Endothelial cell of umbilical vein (primary cell): ENCODE measurements at regions not wholly inside any gene's neighbourhood (a gene's known extent, or its start where the extent isn't known, plus 50 kb on each side); places are given as distances from the start of the nearest gene placed in this dataset.

Experiments used
- BruUV-seq: library from RNA; stranded (reverse); fragments of 400-500 nt; replicated peaks from 2 replicates; lab custom pipeline; 2021; lab: Mats Ljungman, UMichigan
- CTCF ChIA-PET: fragments of 300-600, 350-600 bp; sonication (Branson Sonifier 250); formaldehyde crosslinking; loops from one replicate; lab custom pipeline; 2021; ENCODE audit warnings: antibody characterized with exemption, inconsistent platforms; lab: Charles Lee
- POLR2A ChIA-PET: fragments of 300-600, 350-600 bp; sonication (Branson Sonifier 250); formaldehyde crosslinking; loops from one replicate; lab custom pipeline; 2021; ENCODE audit warnings: antibody characterized with exemption, inconsistent platforms; lab: Charles Lee
- DNase-seq: peaks from one replicate; pipeline ENCODE4 v3.0.0-alpha.2; 2011; ENCODE audit warnings: low read depth, low spot score
- FAIRE-seq: peaks from 2 replicates; lab custom pipeline; 2011; peaks lifted over from hg19 to GRCh38; lab: Jason Lieb, UNC
- H2AFZ ChIP-seq: 2 replicates; pipeline ENCODE4 v1.6.0; 2012; ENCODE audit warnings: low read depth, low read length, control low read depth, inconsistent platforms
- H3K27ac ChIP-seq: 2 replicates; pipeline ENCODE4 v1.5.1; 2011; ENCODE audit warnings: low read depth, mild to moderate bottlenecking, control low read depth, low read length, moderate library complexity; ENCODE audit not compliant: insufficient read depth
- H3K27me3 ChIP-seq, 2 experiments: 2 replicates each; pipeline versions ENCODE4 v1.6.0 to v1.6.1; 2011; ENCODE audit warnings: low read length in 2 of 2, mixed read lengths in 1 of 2; ENCODE audit not compliant: control insufficient read depth in 2 of 2, insufficient read depth in 2 of 2
- H3K36me3 ChIP-seq, 2 experiments: 2 replicates in 1 of 2; 3 replicates in 1 of 2; pipeline ENCODE4 v1.5.1; 2011; ENCODE audit warnings: low read length in 2 of 2, mild to moderate bottlenecking in 1 of 2, moderate library complexity in 1 of 2; ENCODE audit not compliant: control insufficient read depth in 2 of 2, insufficient read depth in 2 of 2; ENCODE audit errors: extremely low read depth in 1 of 2
- H3K4me1 ChIP-seq: 3 replicates; pipeline ENCODE4 v1.5.1; 2011; ENCODE audit warnings: mild to moderate bottlenecking, low read length; ENCODE audit not compliant: control insufficient read depth, insufficient read depth; ENCODE audit errors: extremely low read depth
- H3K4me2 ChIP-seq: 2 replicates; pipeline ENCODE4 v1.6.1; 2011; ENCODE audit warnings: low read length, control low read depth, mixed read lengths; ENCODE audit not compliant: insufficient read depth
- H3K4me3 ChIP-seq, 3 experiments: fragments of 200-600 bp in 1 of 3; sonication (generic), shearing (Covaris generic) in 1 of 3; replicated peaks in 1 of 3; 2 replicates each; pipeline ENCODE4 v1.5.1; 2011 to 2016; ENCODE audit warnings: control low read depth in 3 of 3, low read length in 3 of 3, mild to moderate bottlenecking in 2 of 3, inconsistent platforms in 1 of 3, low read depth in 1 of 3, moderate library complexity in 1 of 3; ENCODE audit not compliant: insufficient read depth in 1 of 3
- H3K79me2 ChIP-seq: 2 replicates; pipeline ENCODE4 v1.6.0; 2012; ENCODE audit warnings: low read length, inconsistent platforms; ENCODE audit not compliant: control insufficient read depth, insufficient read depth
- H3K9ac ChIP-seq: replicated peaks from 2 replicates; pipeline ENCODE3; 2011; ENCODE audit warnings: low read length, control low read depth; ENCODE audit not compliant: insufficient read depth; ENCODE audit errors: extremely low read depth
- H3K9me1 ChIP-seq: replicated peaks from 3 replicates; pipeline ENCODE4 v1.6.0; 2011; ENCODE audit warnings: mild to moderate bottlenecking, low read length; ENCODE audit not compliant: control insufficient read depth, insufficient read depth; ENCODE audit errors: extremely low read depth
- H3K9me3 ChIP-seq: replicated peaks from 2 replicates; pipeline ENCODE4 v1.5.1; 2012; ENCODE audit warnings: low read length, inconsistent platforms; ENCODE audit not compliant: control insufficient read depth, insufficient read depth
- H4K20me1 ChIP-seq: replicated peaks from 2 replicates; pipeline ENCODE3; 2011; ENCODE audit warnings: mild to moderate bottlenecking, low read length; ENCODE audit not compliant: control insufficient read depth, insufficient read depth; ENCODE audit errors: extremely low read depth
- EZH2 ChIP-seq: IDR thresholded peaks from 2 replicates; pipeline ENCODE4 v1.6.1; 2012; ENCODE audit warnings: borderline replicate concordance, low read depth, mild to moderate bottlenecking, moderate library complexity, low read length, inconsistent platforms; ENCODE audit not compliant: severe bottlenecking
- FOS ChIP-seq: IDR thresholded peaks from 2 replicates; pipeline ENCODE4 v1.6.1; 2011; ENCODE audit warnings: mild to moderate bottlenecking, low read length, moderate library complexity, borderline replicate concordance; ENCODE audit not compliant: insufficient read depth
- GATA2 ChIP-seq: IDR thresholded peaks from 2 replicates; pipeline ENCODE4 v1.7.0; 2011; ENCODE audit warnings: low read depth, mild to moderate bottlenecking, moderate library complexity, mixed read lengths, low read length; ENCODE audit not compliant: insufficient read length, insufficient read depth
- JUN ChIP-seq: IDR thresholded peaks from 2 replicates; pipeline ENCODE4 v1.6.1; 2011; ENCODE audit warnings: borderline replicate concordance, low read depth; ENCODE audit not compliant: insufficient read length, insufficient read depth
- MYC ChIP-seq: IDR thresholded peaks from one replicate; pipeline ENCODE4 v1.6.1; 2011; ENCODE audit warnings: mild to moderate bottlenecking, low read depth, low read length
- POLR2A ChIP-seq: IDR thresholded peaks from 2 replicates; pipeline ENCODE4 v1.6.1; 2012; ENCODE audit warnings: low read depth, mild to moderate bottlenecking, control low read depth, low read length
- POLR2AphosphoS5 ChIP-seq: IDR thresholded peaks from 2 replicates; pipeline ENCODE4 v1.6.1; 2012; ENCODE audit warnings: low read depth, mild to moderate bottlenecking, control low read depth, low read length, moderate library complexity; ENCODE audit not compliant: insufficient read depth
- dilution Hi-C: fragments of 300-500 bp; cut with MboI; formaldehyde crosslinking; loops from one replicate; pipeline ENCODE4 v1.15.0; 2019; ENCODE audit warnings: low sequenced_read_pairs; ENCODE audit not compliant: extremely low pct_ligation_motif_present
- intact Hi-C: fragments of 100-400 bp; cut with micrococcal nuclease; formaldehyde crosslinking; loops from one replicate; pipeline ENCODE4 v1.10.0; 2022
- TF ChIP-seq, protein P1 (sequence below): IDR thresholded peaks from 2 replicates; pipeline ENCODE4 v1.6.1; 2011; ENCODE audit not compliant: insufficient read depth, insufficient read length
- TF ChIP-seq, protein P2 (sequence below), 2 donors: IDR thresholded peaks; 1 replicate in 1 of 2; 2 replicates in 1 of 2; pipeline ENCODE4 v1.5.1; 2011; ENCODE audit warnings: low read length in 2 of 2, mild to moderate bottlenecking in 2 of 2, moderate library complexity in 2 of 2, control low read depth in 1 of 2, inconsistent platforms in 1 of 2, low read depth in 1 of 2; ENCODE audit not compliant: insufficient read depth in 1 of 2; ENCODE audit errors: extremely low read depth in 1 of 2

DNA sequence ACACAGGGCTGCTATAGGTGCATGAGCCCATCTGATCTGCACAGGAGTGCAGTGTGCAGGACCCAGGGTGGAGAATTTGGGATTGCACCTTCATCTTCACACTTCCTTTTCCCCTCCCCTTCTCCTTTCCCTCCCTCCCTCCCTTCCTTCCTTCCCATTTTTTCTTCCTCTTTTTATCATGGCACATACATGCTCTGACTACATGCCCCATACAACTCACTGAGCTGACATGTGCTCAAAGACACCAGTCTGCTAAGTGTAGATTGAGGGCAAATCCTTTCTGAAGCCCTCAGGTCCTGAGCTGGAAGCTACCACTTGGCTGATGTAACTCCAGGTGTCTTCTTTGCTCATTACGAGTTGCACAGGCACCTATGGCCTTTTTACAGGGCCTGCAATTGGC lies 365.3 kb upstream of the ZNF32 start:
- CTCF ChIA-PET = interaction anchor here (0.9 kb wide), 1 partner anchor 324 kb away, joined by 4 read pairs; no protein-coding TSS in a partner anchor
- intact Hi-C loops = no loop called here
- dilution Hi-C loops = no loop called here

More for the DNA sequence above, 365.3 kb upstream of the ZNF32 start:
- H3K9ac ChIP-seq = no peak overlapping the region
- H4K20me1 ChIP-seq = no peaks in the 10 kb centered on the region
- DNase-seq (no peak), FAIRE-seq (no peak)
- H3K4me2 ChIP-seq = no peak overlapping the region
- POLR2A ChIA-PET = no interaction called here
- no peak for TF ChIP-seq POLR2AphosphoS5
- TF ChIP-seq, protein P1, sequence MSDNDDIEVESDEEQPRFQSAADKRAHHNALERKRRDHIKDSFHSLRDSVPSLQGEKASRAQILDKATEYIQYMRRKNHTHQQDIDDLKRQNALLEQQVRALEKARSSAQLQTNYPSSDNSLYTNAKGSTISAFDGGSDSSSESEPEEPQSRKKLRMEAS = no peak
- TF ChIP-seq GATA2 = no peak
- TF ChIP-seq EZH2 = no peak
- no peak for TF ChIP-seq MYC
- TF ChIP-seq JUN = no peak
- TF ChIP-seq POLR2A = no peak
- TF ChIP-seq FOS = no peak
- TF ChIP-seq, protein P2, sequence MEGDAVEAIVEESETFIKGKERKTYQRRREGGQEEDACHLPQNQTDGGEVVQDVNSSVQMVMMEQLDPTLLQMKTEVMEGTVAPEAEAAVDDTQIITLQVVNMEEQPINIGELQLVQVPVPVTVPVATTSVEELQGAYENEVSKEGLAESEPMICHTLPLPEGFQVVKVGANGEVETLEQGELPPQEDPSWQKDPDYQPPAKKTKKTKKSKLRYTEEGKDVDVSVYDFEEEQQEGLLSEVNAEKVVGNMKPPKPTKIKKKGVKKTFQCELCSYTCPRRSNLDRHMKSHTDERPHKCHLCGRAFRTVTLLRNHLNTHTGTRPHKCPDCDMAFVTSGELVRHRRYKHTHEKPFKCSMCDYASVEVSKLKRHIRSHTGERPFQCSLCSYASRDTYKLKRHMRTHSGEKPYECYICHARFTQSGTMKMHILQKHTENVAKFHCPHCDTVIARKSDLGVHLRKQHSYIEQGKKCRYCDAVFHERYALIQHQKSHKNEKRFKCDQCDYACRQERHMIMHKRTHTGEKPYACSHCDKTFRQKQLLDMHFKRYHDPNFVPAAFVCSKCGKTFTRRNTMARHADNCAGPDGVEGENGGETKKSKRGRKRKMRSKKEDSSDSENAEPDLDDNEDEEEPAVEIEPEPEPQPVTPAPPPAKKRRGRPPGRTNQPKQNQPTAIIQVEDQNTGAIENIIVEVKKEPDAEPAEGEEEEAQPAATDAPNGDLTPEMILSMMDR (IDR thresholded peaks at IDR 0.05; ENCODE audit: extremely low read depth in 1 of 2, insufficient read depth in 1 of 2, low read depth in 1 of 2, low read length in 2 of 2) = no peak
- no TSS peak for BruUV-seq
- no peak overlapping the region for H3K27ac ChIP-seq
- no peaks in the 10 kb centered on the region for H3K9me3 ChIP-seq
- no peaks in the 10 kb centered on the region for H3K9me1 ChIP-seq
- no peak overlapping the region for H2AFZ ChIP-seq
- H3K36me3 ChIP-seq = no peaks in the 10 kb centered on the region
- no peaks in the 10 kb centered on the region for H3K79me2 ChIP-seq
- no peaks in the 10 kb centered on the region for H3K27me3 ChIP-seq
- H3K4me1 ChIP-seq = peaks cover 10% of the 10 kb centered on the region
- no peak overlapping the region for H3K4me3 ChIP-seq
